Muscle of leg (tissue), 3 donors: ENCODE measurements at regions not wholly inside any gene's neighbourhood (a gene's known extent, or its start where the extent isn't known, plus 50 kb on each side); places are given as distances from the start of the nearest gene placed in this dataset.
A peak's percentile ranks its signal among the peaks of the same experiment; 100 is the strongest.

Experiments used
- DNase-seq: peaks from one replicate; pipeline ENCODE4 v3.0.0; 2013
- H3K27ac ChIP-seq: one replicate; pipeline ENCODE4 v1.5.1; 2013; ENCODE audit warnings: mild to moderate bottlenecking, low read length, control low read depth
- H3K27me3 ChIP-seq: one replicate; pipeline ENCODE4 v1.6.1; 2013; ENCODE audit warnings: low read length; ENCODE audit not compliant: control insufficient read depth, insufficient read depth
- H3K36me3 ChIP-seq: one replicate; pipeline ENCODE4 v1.6.1; 2013; ENCODE audit warnings: low read length; ENCODE audit not compliant: control insufficient read depth, insufficient read depth
- H3K4me1 ChIP-seq: one replicate; pipeline ENCODE4 v1.6.1; 2013; ENCODE audit warnings: low read length; ENCODE audit not compliant: control insufficient read depth, insufficient read depth
- H3K4me3 ChIP-seq: one replicate; pipeline ENCODE4 v1.5.1; 2013; ENCODE audit warnings: low read length, control low read depth
- H3K9me3 ChIP-seq: replicated peaks from 2 replicates; pipeline ENCODE4 v1.6.1; 2013; ENCODE audit warnings: low read depth, low read length; ENCODE audit not compliant: control insufficient read depth
- WGBS: methylation state at CpG from one replicate; pipeline ENCODE4 v1.1.5; 2013; ENCODE audit warnings: missing lambda C conversion rate; ENCODE audit not compliant: insufficient coverage; 5-methylcytosine and 5-hydroxymethylcytosine counted together

- no peak overlapping the region for H3K27ac ChIP-seq
- no peaks in the 10 kb centered on the region for H3K9me3 ChIP-seq
- H3K4me3 ChIP-seq = no peak overlapping the region
- no peaks in the 10 kb centered on the region for H3K27me3 ChIP-seq
- no peaks in the 10 kb centered on the region for H3K36me3 ChIP-seq
- H3K4me1 ChIP-seq = no peaks in the 10 kb centered on the region
- no peak for DNase-seq
Measured at GRCh38 chr12:87137220-87137619, 881.0 kb upstream of the MGAT4C start.

- DNase-seq = no peak
- WGBS = 0% methylated on average over 1 of the region's 2 CpGs
- H3K27me3 ChIP-seq = no peaks in the 10 kb centered on the region
- no peaks in the 10 kb centered on the region for H3K4me1 ChIP-seq
- no peak overlapping the region for H3K27ac ChIP-seq
- no peaks in the 10 kb centered on the region for H3K9me3 ChIP-seq
- no peak overlapping the region for H3K4me3 ChIP-seq
- H3K36me3 ChIP-seq = no peaks in the 10 kb centered on the region
Measured at GRCh38 chr12:87136330-87136976, 880.3 kb upstream of the MGAT4C start.

- Histone ChIP-seq H3K27ac (no peak overlapping the region), H3K4me3 (no peak overlapping the region), H3K9me3 (no peaks in the 10 kb centered on the region), H3K36me3 (no peaks in the 10 kb centered on the region), H3K27me3 (no peaks in the 10 kb centered on the region), H3K4me1 (no peaks in the 10 kb centered on the region)
- peak; percentile 41 for DNase-seq
Measured at GRCh38 chr12:87127272-87127671, 871.1 kb upstream of the MGAT4C start.

- no peaks in the 10 kb centered on the region for H3K36me3 ChIP-seq
- H3K4me3 ChIP-seq = no peak overlapping the region
- WGBS = 88% methylated on average over 2 of the region's 3 CpGs
- no peaks in the 10 kb centered on the region for H3K9me3 ChIP-seq
- H3K4me1 ChIP-seq = no peaks in the 10 kb centered on the region
- H3K27me3 ChIP-seq = no peaks in the 10 kb centered on the region
- DNase-seq = no peak
- H3K27ac ChIP-seq = no peak overlapping the region
Measured at GRCh38 chr12:87121896-87122295, 865.7 kb upstream of the MGAT4C start.

- Histone ChIP-seq H3K36me3 (no peaks in the 10 kb centered on the region), H3K9me3 (no peaks in the 10 kb centered on the region), H3K4me3 (no peak overlapping the region), H3K27ac (no peak overlapping the region), H3K27me3 (no peaks in the 10 kb centered on the region), H3K4me1 (no peaks in the 10 kb centered on the region)
- no peak for DNase-seq
- WGBS = no CpG with 5 or more reads among the region's 3 CpGs
Measured at GRCh38 chr12:87120440-87120839, 864.2 kb upstream of the MGAT4C start.

- no peak for DNase-seq
- no peaks in the 10 kb centered on the region for H3K9me3 ChIP-seq
Measured at GRCh38 chr12:87119713-87120112, 863.5 kb upstream of the MGAT4C start.

GRCh38 chr12:87117526-87117925 lies 861.3 kb upstream of the MGAT4C start:
- no peak overlapping the region for H3K4me3 ChIP-seq
- H3K36me3 ChIP-seq = no peaks in the 10 kb centered on the region
- no peak for DNase-seq
- no peaks in the 10 kb centered on the region for H3K27me3 ChIP-seq
- H3K4me1 ChIP-seq = no peaks in the 10 kb centered on the region
- no peaks in the 10 kb centered on the region for H3K9me3 ChIP-seq
- WGBS = no CpG with 5 or more reads among the region's 1 CpG
- H3K27ac ChIP-seq = no peak overlapping the region

More at GRCh38 chr12:87119713-87120112, 863.5 kb upstream of the MGAT4C start:
- Histone ChIP-seq H3K27me3 (no peaks in the 10 kb centered on the region), H3K4me3 (no peak overlapping the region), H3K27ac (no peak overlapping the region), H3K36me3 (no peaks in the 10 kb centered on the region), H3K4me1 (no peaks in the 10 kb centered on the region)

- Histone ChIP-seq H3K4me3 (no peak overlapping the region), H3K9me3 (no peaks in the 10 kb centered on the region), H3K4me1 (no peaks in the 10 kb centered on the region), H3K27me3 (no peaks in the 10 kb centered on the region), H3K36me3 (no peaks in the 10 kb centered on the region), H3K27ac (no peak overlapping the region)
- DNase-seq = no peak
- no CpG with 5 or more reads among the region's 6 CpGs for WGBS
Measured at GRCh38 chr12:87116780-87117179, 860.6 kb upstream of the MGAT4C start.

- WGBS = no CpG with 5 or more reads among the region's 3 CpGs
- no peak overlapping the region for H3K4me3 ChIP-seq
- H3K4me1 ChIP-seq = no peaks in the 10 kb centered on the region
- DNase-seq = no peak
- H3K27me3 ChIP-seq = no peaks in the 10 kb centered on the region
- H3K9me3 ChIP-seq = no peaks in the 10 kb centered on the region
- H3K27ac ChIP-seq = no peak overlapping the region
- H3K36me3 ChIP-seq = no peaks in the 10 kb centered on the region
Measured at GRCh38 chr12:87112571-87113345, 856.6 kb upstream of the MGAT4C start.

GRCh38 chr12:87107766-87108165 lies 851.6 kb upstream of the MGAT4C start:
- Histone ChIP-seq H3K27me3 (no peaks in the 10 kb centered on the region), H3K27ac (no peak overlapping the region), H3K36me3 (no peaks in the 10 kb centered on the region), H3K4me3 (no peak overlapping the region), H3K4me1 (no peaks in the 10 kb centered on the region), H3K9me3 (no peaks in the 10 kb centered on the region)
- no peak for DNase-seq
- WGBS = 57% methylated on average over 1 of the region's 3 CpGs
